IPS DF 6.9 (cell line): ENCODE measurements at regions not wholly inside any gene's neighbourhood (a gene's known extent, or its start where the extent isn't known, plus 50 kb on each side); places are given as distances from the start of the nearest gene placed in this dataset.
A peak's percentile ranks its signal among the peaks of the same experiment; 100 is the strongest.

Source experiments
- DNase-seq: peaks from one replicate; pipeline ENCODE4 v3.0.0-alpha.2; 2013; ENCODE audit warnings: low read depth, low spot score
- H3K27ac ChIP-seq: one replicate; pipeline ENCODE4 v1.5.1; 2013; ENCODE audit warnings: low read length, control low read depth
- H3K27me3 ChIP-seq: 2 replicates; pipeline ENCODE4 v1.6.1; 2013; ENCODE audit warnings: mild to moderate bottlenecking, low read length; ENCODE audit not compliant: control insufficient read depth, insufficient read depth
- H3K36me3 ChIP-seq: 2 replicates; pipeline ENCODE4 v1.6.1; 2013; ENCODE audit warnings: low read length; ENCODE audit not compliant: control insufficient read depth, insufficient read depth
- H3K4me1 ChIP-seq: 2 replicates; pipeline ENCODE4 v1.6.1; 2013; ENCODE audit warnings: low read length; ENCODE audit not compliant: control insufficient read depth, insufficient read depth
- H3K4me3 ChIP-seq: 2 replicates; pipeline ENCODE4 v1.5.1; 2013; ENCODE audit warnings: mild to moderate bottlenecking, low read length
- H3K9me3 ChIP-seq: 2 replicates; pipeline ENCODE4 v1.6.1; 2013; ENCODE audit warnings: low read length, inconsistent platforms; ENCODE audit not compliant: control insufficient read depth, insufficient read depth
- WGBS: extraction: QIAGEN DNeasy Blood & Tissue Kit; methylation state at CpG from one replicate; pipeline ENCODE4 v1.1.7; 2013; ENCODE audit warnings: mixed read lengths, missing lambda C conversion rate; ENCODE audit not compliant: insufficient read length, insufficient coverage; 5-methylcytosine and 5-hydroxymethylcytosine counted together

- no peak overlapping the region for H3K27ac ChIP-seq
- H3K9me3 ChIP-seq: no peaks in the 10 kb centered on the region
- H3K4me1 ChIP-seq: peaks cover 3% of the 10 kb centered on the region; the same call in 1 of the 2 replicates
- H3K36me3 ChIP-seq: no peaks in the 10 kb centered on the region
- WGBS: no CpG with 5 or more reads among the region's 20 CpGs
- no peak for DNase-seq
- no peak overlapping the region for H3K4me3 ChIP-seq
- H3K27me3 ChIP-seq: no peaks in the 10 kb centered on the region; the same call in 1 of the 2 replicates
Observed at GRCh38 chr22:26901198-26901816, 243.9 kb downstream of the MIAT start.

- peaks cover 3% of the 10 kb centered on the region; the same call in 1 of the 2 replicates for H3K4me1 ChIP-seq
- no peaks in the 10 kb centered on the region for H3K36me3 ChIP-seq
- no peak for DNase-seq
- no CpG with 5 or more reads among the region's 7 CpGs for WGBS
- no peaks in the 10 kb centered on the region for H3K9me3 ChIP-seq
- H3K4me3 ChIP-seq: peak overlapping the region; percentile 50; the same call in 1 of the 2 replicates
- no peak overlapping the region for H3K27ac ChIP-seq
- H3K27me3 ChIP-seq: no peaks in the 10 kb centered on the region; the same call in 1 of the 2 replicates
Observed at GRCh38 chr22:26902401-26903029, 245.1 kb downstream of the MIAT start.

DNA sequence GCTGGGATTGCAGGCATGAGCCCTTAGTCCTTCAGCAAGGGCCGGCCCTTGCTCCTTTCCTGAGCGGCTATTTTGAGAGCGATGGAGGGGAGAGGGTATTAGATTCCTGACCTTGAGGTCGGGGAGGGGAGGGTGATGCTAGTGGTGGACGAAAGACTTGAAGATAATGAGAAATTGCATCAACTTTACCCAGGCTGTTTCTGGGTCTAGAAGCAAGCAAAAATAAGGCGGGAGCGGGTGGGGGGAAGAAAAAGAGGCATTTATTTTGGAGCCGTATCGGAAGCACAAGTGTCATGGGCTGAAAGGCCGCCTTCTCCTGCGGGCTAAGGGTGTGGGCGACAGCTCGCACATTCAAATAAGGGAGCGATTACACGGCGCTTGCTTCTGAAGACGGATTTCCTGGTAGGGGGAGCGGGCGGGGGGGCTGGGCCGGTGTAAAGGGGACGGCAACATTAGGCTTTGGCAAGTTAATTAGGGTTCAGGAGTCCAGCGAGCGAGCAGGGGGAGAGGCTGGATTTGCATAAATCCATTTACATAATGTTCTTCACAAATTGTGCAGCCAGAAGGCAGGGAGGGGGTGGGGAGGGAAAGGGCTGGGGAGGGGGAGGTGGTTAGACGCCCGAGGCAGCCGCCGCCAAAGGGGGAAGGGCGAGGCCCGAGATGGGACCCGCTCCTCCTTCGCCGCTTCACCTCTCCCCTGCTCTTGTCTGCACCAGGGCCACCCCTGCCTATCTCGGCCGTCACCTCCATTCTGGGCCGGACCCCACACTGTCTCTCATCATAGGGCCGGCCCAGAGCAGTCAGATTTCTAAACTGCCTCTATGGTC lies 245.9 kb downstream of the MIAT start:
- WGBS: no CpG with 5 or more reads among the region's 36 CpGs

DNA sequence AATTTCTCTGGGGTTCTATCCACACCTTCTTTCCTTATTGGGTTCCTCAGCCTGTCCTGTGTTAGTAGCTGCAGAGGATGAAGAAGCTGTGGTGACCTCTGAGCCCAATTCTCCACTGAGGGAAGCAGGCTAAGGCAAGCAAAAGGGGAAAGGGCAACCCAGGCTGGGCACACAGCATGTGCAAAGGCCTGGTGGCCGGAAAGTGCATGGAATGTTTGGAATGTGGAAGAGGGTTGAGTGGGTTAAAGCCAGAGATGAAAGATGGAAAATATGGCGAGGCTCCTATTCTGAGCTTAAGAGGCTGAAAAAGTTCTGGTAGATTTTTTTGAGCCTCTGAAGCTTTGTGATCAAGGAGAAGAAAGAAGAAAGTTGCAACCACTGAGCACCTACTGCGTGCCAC lies 247.1 kb downstream of the MIAT start:
- Histone ChIP-seq H3K36me3 (no peaks in the 10 kb centered on the region), H3K27me3 (no peaks in the 10 kb centered on the region; the same call in 1 of the 2 replicates), H3K9me3 (no peaks in the 10 kb centered on the region), H3K4me1 (peaks cover 3% of the 10 kb centered on the region; the same call in 1 of the 2 replicates), H3K4me3 (no peak overlapping the region), H3K27ac (no peak overlapping the region)
- WGBS: no CpG with 5 or more reads among the region's 3 CpGs
- no peak for DNase-seq

More for the DNA sequence above, 245.9 kb downstream of the MIAT start:
- Histone ChIP-seq H3K27ac (no peak overlapping the region), H3K4me1 (peaks cover 3% of the 10 kb centered on the region; the same call in 1 of the 2 replicates), H3K9me3 (no peaks in the 10 kb centered on the region), H3K27me3 (no peaks in the 10 kb centered on the region; the same call in 1 of the 2 replicates), H3K4me3 (peak overlapping the region; percentile 50; the same call in 1 of the 2 replicates), H3K36me3 (no peaks in the 10 kb centered on the region)
- no peak for DNase-seq

GRCh38 chr22:26905076-26905475 lies 247.7 kb downstream of the MIAT start:
- DNase-seq: no peak
- H3K9me3 ChIP-seq: no peaks in the 10 kb centered on the region
- H3K4me1 ChIP-seq: peaks cover 3% of the 10 kb centered on the region; the same call in 1 of the 2 replicates
- no peaks in the 10 kb centered on the region; the same call in 1 of the 2 replicates for H3K27me3 ChIP-seq
- H3K27ac ChIP-seq: no peak overlapping the region
- H3K4me3 ChIP-seq: no peak overlapping the region
- WGBS: 100% methylated on average over 1 of the region's 3 CpGs
- H3K36me3 ChIP-seq: no peaks in the 10 kb centered on the region

- Histone ChIP-seq H3K27me3 (no peaks in the 10 kb centered on the region; the same call in 1 of the 2 replicates), H3K27ac (no peak overlapping the region), H3K36me3 (no peaks in the 10 kb centered on the region), H3K9me3 (no peaks in the 10 kb centered on the region), H3K4me3 (no peak overlapping the region), H3K4me1 (peaks cover 3% of the 10 kb centered on the region; the same call in 1 of the 2 replicates)
- 100% methylated on average over 1 of the region's 4 CpGs for WGBS
- DNase-seq: no peak
Observed at GRCh38 chr22:26905640-26906039, 248.3 kb downstream of the MIAT start.

GRCh38 chr22:26906464-26906863 lies 249.1 kb downstream of the MIAT start:
- Histone ChIP-seq H3K36me3 (no peaks in the 10 kb centered on the region), H3K9me3 (no peaks in the 10 kb centered on the region), H3K27me3 (no peaks in the 10 kb centered on the region; the same call in 1 of the 2 replicates), H3K4me1 (peaks cover 2% of the 10 kb centered on the region; the same call in 1 of the 2 replicates), H3K27ac (no peak overlapping the region), H3K4me3 (no peak overlapping the region)
- no peak for DNase-seq
- 100% methylated on average over 3 of the region's 10 CpGs for WGBS

DNA sequence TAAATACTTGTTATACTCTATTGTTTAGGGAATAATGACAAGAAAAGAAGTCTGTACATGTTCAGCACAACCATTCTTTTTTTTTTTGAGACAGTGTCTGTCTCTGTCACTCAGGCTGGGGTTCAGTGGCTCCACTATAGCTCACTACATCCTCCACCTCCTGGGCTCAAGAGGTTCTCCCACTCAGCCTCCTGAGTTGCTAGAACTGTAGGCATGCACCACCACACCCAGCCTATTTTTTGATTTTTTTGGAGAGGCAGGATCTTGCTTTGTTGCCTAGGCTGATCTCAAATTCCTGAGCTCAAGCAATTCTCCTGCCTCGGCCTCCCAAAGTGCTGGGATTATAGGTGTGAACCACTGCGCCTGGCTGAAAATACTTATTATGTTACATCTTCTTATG lies 250.0 kb downstream of the MIAT start:
- no peak for DNase-seq
- Histone ChIP-seq H3K27me3 (no peaks in the 10 kb centered on the region; the same call in 1 of the 2 replicates), H3K4me1 (peaks cover 2% of the 10 kb centered on the region; the same call in 1 of the 2 replicates), H3K36me3 (no peaks in the 10 kb centered on the region), H3K27ac (no peak overlapping the region), H3K9me3 (no peaks in the 10 kb centered on the region), H3K4me3 (no peak overlapping the region)
- no CpG with 5 or more reads among the region's 2 CpGs for WGBS

- no CpG with 5 or more reads among the region's 4 CpGs for WGBS
- H3K36me3 ChIP-seq: no peaks in the 10 kb centered on the region
- H3K4me1 ChIP-seq: no peaks in the 10 kb centered on the region
- DNase-seq: no peak
- no peaks in the 10 kb centered on the region for H3K9me3 ChIP-seq
- no peak overlapping the region for H3K4me3 ChIP-seq
- no peaks in the 10 kb centered on the region for H3K27me3 ChIP-seq
- H3K27ac ChIP-seq: no peak overlapping the region
Observed at GRCh38 chr22:26910845-26911244, 253.5 kb downstream of the MIAT start.

DNA sequence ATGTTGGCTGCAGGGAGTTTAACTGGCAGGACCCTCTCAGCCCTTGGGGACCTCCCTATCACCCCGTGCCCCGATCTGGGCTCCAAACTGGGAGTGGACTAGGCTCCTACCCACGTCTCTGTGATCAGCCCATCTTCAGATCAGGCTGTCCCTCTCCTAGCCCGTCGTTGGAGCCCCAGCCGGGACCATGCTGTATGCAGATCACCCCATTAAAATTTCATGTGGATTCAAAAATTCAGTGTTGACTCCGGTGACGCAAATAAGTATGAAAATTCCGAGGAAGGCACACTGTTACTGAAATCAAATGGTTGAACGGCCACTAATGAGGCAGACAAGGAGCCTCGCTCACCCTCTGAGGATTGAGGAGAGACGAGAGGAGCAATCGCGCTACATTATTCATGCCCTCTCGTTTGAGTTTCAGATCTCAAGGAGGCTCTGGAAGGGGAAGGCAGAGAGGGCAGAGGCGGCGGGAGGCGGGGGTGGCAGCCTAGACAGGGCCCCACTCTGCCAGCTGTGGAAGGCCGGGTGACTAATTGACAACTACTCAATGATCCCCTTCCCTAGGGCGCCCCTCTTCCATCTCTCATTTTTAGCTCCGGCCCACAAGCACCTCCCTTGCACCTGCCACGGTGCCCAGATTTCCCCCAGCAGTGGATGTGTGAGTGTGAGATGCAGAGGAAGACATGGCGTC lies 255.4 kb downstream of the MIAT start:
- no peak overlapping the region for H3K27ac ChIP-seq
- no peak overlapping the region for H3K4me3 ChIP-seq
- no peaks in the 10 kb centered on the region for H3K9me3 ChIP-seq
- no CpG with 5 or more reads among the region's 23 CpGs for WGBS
- H3K36me3 ChIP-seq: no peaks in the 10 kb centered on the region
- no peaks in the 10 kb centered on the region for H3K4me1 ChIP-seq
- H3K27me3 ChIP-seq: no peaks in the 10 kb centered on the region
- DNase-seq: no peak
